HG02678 (cell line): ENCODE measurements at regions not wholly inside any gene's neighbourhood (a gene's known extent, or its start where the extent isn't known, plus 50 kb on each side); places are given as distances from the start of the nearest gene placed in this dataset.
"Not testable (repeated sequence)": the region's sequence is repeated elsewhere in the genome, so short reads cannot be mapped to it uniquely, and the experiment has no call there.

Experiments
- ATAC-seq: cut with Tn5 transposase; IDR thresholded peaks from one replicate; pipeline ENCODE4 v1.9.1; 2021; ENCODE audit warnings: mild to moderate bottlenecking, moderate library complexity; ENCODE audit not compliant: unreplicated experiment

DNA sequence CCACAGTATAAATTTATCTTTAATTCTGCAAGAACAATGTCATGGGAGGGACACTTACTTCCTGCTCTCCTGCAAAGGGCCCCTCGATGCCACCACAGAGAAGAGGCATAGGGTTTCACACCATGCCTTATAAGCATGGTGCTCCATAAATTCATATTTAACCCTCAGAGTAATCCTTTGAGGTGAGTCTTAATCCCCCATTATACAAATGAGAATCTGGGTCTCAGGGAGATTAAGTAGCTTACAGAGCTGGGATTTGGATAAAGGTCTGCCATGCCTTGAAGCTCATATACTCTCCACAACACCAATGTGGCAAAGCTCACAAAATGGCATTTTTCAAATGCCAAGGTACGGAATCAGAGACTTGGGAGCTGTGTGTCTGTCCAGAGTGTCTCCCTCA is 268.5 kb upstream of the CCL2 start:
- no peak for ATAC-seq

DNA sequence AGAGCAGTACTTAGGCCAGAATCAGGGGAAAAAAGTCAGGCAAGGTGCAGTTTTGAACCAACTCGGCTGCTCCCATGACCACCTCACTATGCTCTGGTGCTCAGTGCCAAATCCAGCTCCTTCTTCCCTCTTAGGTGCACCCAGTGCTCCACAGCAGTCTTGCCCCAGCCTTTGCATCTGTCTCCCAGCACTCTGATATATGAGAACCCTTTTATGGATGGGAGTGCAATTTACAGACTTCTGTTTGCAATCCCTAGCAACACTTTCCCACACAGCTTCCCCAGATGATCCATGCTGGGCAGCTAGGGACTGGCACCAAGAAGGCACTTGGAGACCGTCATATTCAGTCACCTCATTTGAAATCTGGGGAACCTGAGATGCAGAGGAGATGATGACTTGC is 267.9 kb upstream of the CCL2 start:
- no peak for ATAC-seq

DNA sequence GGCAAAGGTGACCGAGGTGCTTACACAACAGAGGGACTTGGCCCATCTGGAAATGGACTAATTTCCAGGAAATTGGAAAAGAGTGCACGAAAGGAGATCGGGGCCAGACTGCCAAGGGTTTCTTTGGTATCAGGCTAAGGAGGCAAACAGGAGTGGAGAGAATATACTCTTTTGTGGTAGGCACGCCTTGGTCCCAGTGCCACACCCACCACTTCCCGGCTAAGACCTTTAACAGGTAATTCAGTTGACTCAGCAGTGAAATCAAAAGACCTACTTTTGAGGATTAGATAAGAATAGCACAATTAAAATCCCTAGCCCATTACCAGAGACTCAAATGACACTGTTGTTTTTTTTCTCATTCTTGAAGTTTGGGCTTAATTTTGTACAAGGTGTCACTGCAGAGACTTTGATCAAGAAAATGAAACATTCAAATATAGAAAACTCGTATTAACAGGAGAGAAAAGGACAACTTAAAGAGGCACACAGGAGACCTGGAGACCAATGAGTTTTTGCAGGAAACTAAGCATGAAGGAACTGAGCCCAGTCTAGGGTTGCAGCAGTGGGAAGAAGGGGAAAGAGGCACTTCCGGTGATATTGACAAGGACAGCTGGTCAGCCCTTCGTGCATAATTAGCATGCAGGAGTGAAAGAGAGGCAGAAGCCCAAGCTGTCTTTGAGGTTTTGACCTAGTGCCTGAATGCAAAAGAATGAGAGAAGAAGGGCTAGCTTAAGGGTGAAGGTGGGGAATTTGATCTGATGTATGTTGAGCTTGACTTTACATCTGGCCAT is 265.5 kb upstream of the CCL2 start:
- ATAC-seq = no peak

DNA sequence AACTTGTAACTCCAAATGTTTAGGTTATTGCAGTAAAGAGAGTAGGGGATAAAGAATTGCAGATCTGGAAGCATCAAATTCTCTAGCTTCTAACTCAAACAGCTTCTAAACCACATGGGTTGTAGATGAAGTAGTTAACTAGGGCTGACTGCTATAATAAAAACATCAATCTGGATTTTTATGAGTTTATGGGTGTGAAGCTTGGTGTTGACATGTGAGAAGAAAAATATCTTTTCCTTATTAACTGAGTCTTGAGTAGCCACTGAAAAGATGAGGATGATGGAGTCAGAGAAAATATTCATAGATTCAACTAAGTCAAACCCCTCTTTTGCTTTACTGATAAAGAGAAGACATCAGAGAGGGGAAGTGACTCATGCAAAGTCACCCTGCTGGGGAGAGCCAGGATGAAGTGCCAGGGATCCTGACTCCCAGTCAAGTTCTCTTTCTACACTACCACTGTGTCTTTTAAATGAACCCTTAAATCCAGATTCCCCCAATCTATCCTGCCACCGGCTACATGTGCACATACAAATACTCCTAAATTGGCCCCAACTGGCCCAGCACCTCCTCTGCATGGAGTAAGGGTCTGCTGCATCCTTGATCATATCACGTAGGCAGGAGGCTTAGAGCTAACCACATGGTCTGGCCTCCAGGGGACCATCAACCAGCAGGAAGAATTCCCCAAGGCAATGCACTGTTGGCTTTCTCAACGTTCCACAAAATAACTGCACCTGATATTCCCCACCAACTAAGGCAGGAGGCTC is 264.0 kb upstream of the CCL2 start:
- no peak for ATAC-seq

DNA sequence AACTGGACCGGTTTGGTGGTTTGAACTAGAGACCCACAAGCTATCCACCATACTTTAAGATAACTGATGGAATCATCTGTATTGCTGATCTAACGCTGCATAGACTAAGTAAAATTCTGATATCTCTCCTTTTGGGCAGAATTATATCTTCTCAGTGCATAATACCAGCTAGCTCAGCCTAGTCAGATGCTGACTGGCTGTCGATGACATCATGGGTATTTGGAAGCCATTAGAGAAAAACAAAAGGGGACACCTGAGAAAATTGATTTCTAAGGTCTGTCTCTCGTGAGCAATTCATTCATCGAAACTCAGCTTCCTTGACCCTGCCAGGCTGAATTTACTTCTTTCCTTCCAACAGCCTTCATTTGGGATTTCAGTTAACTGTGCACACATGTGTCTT is 263.0 kb upstream of the CCL2 start:
- no peak for ATAC-seq

DNA sequence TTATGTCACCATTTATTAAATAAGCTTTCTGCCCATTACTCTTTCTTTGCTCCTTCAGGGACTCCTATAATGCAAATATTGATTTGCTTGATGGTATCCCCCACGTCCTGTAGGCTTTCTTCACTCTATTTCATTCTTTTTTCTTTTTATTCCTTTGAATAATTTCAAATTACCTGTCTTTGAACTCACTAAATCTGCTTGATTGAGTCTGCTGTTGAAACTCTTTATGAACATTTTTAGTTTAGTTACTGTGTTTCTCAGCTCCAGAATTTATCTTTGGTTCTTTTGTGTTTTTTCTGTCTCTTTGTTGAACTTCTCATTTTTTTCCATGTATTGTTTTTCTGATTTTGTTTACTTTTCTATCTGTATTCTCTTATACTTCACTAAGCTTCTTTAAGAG is 254.4 kb upstream of the CCL2 start:
- ATAC-seq = no peak

DNA sequence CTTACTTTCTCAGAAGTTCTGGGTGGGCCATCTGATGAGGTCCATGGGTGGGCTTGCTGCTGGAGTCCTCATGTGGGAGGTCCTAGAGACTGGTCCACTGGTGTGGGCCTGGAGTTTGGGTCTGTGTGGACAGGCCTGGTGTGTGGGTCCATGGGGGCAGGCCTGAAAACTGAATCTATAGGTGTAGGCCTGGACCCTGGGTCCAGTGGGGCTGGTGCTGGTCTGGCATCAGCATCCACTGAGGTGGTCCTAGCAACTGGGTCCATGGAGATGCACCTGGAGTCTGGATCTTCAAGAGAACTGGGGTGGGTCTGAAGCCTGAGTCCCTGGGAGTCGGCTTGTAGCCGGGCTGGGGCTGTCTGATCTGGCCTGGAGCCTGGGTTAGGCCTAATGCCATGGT is 253.8 kb upstream of the CCL2 start:
- no peak for ATAC-seq

DNA sequence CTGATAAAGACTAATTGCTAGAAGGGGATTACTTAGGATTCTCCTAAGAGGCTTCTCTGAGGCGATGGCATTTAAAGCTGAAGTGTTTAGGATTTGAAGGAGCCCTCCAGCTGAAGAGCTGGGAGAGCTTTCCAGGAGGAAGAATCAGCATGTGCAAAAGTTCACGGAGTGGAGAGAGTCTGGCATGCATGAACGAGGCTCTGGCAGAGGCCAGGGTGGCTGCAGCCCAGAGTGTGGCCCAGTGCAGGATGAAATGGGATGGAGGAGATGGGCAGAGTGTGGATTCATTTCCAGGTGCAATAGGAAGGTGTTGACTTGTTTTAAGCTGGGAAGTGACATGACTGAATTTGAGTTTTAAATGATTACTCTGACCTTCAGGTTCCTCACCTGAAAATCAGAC is 249.0 kb upstream of the CCL2 start:
- ATAC-seq = no peak

DNA sequence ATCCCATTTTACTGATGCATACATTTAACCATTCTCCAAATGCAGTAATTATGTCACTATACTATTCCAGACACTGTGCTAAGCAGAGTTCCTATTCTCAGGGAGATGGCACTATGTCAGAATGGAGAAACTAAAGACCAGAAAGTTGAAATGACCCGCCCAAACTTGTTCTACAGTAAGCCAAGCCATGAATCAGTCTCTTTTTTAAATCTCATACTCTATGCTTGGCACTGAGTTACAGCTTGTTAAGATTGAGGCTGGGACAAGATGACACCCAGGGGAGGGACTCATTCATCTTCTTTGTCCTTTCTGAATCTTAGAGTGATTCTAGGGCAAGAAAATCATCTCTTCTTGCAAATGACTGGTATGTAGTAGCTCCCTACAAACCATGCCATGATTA is 247.0 kb upstream of the CCL2 start:
- ATAC-seq = no peak

DNA sequence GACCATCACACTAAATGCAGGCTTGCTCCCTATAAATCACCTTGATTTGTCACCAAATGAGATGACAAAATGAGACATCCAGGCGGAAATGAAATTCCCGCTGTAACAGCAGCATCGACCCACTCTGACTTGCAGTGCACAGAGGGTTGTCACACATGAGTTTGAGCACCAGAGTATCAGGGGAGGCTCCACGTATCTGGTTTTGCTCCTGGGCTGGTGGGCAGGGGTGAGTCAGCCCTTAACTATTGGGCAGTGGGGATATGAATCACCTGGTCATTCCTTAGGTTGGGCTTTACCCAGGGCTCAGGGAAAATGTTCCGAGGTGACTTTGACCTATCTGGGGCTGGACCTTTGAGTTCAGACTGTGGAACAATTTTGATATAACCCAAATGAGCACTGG is 245.2 kb upstream of the CCL2 start:
- no peak for ATAC-seq

DNA sequence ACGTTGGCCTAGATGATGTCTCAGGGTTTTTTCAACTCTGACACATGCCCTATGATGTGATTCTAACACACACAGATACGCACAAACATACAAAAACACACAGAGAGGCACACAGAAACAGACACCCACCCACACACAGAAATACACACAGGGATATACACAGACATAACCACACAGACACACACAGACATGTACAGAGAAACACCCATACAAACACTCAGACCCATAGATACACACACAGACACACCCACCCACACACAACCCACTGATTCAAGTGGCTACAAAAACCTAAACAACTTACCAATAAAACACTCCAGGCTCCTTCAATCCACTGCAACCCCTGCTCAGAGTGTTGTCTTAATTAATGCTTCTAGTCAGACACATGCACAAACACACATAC is 244.6 kb upstream of the CCL2 start:
- ATAC-seq = no peak

DNA sequence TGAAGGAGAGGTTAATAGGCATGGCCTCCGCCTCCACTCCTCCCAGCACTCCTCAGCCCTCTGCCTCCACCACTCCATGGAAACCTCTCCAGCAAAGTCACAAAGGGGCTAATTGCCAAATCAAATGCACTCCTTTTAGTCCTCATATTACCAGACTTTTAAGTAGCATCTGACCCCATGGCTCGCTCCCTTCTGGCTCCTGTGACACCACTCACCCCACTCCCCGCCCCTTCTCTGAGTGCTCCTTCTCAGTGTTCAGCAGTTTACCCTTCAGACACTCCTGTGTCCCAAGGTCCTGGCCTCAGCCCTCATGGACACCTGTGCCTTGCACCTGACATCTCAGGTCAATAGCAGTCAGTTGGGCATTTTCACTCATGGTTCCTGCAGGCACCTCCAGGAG is 243.5 kb upstream of the CCL2 start:
- no peak for ATAC-seq

DNA sequence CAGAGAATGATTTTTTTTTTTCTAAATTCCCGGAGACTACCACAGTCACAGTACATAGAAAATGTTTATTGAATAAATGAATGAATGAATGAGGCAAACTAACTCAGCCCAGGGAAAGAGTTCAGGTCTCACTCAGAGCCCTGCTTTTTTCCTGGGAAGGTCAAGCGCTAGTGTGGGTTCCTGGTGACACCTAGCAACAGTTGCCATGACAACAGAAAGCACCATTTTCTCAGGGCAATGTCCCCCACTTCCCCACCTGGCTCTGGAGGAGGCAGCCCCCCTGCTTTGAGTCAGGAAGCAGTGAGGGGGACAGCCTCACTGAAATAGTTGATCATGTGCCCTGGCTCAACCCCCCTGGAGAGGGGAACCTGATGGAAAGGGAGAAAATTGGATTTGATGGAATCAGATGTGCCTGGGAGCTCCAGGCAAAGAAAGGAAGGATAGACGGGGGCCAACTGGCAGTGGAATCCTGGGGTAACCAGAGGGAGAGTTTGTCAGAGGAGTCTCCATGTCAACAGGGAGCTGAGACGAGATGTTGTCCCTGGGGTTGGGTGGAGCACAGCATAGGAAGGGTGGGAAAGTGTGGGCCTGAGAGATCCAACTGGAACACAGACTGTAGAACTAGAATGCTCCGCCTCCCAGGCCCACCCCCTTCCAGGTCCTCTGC is 242.2 kb upstream of the CCL2 start:
- no peak for ATAC-seq

DNA sequence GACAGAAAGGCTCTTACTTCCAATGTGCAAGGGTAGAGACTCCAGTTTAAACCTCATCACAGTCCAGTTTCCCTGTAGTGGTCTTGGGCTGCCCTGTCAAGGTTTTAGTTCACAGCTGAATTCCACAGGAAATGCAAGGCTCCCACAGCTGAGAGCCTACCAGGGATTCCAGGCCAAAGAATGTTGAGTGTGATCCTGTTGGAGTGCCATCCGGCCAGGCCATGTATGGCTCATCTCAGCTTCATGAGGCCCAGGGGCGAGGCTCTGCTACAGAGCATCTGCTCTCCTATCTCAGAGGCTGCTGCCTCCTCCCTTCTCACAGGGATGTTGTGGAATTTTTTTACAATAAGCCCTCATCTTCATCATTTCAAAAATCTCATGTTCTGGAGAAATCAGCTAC is 239.8 kb upstream of the CCL2 start:
- no peak for ATAC-seq

DNA sequence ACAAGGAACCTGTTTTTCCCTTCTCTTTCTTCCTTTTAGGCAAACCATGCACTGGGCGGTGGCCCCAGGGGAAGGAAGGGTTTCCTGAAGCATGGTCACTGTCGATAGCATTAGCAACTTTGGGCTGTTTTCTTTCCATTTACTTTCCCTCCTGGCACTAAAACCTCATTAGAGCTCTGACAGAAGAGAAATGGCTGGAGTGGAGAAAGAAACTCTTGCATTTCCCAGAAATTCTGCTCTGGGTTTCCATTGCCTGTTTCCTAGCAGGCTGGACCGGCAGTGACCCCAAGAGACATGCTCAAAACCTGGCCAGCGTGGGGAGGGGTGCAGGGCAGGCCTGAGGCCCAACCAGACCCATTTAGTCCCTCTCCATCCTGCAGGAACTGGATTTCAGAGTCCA is 230.7 kb upstream of the CCL2 start:
- no peak for ATAC-seq

DNA sequence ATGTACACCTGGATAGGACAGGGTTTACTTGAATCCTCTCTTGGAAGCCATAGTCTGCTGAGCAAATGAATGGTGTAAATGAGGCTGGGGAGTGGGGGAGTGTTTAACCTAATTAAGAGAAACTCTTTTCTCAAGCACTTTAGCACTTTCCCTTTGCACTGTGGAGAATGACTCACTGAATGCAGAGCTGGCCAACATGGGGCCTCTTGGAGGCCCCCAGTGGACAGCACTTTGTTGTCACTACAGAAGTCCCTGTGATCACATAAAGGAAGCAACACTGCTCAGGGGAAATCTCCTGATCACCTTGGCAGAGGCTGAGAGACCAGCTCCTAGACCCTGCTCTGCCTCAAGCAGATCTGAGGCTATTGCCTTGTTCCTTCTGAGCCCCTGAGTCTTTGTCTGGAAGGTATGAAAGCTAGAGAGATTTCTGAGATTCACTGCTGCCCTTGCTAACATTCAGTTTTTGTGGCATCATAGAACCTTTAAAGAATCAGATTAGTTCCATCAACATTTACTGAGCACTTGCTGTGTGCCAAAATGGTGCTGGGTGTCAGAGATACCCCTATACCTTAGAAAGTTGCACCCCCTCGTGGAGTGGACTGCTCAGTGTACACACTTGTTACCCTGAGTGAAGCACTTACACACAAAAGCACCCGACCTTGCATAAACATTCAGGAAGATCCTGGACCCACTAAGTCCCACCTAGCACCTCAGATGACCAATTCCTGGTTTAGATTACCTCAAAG is 230.1 kb upstream of the CCL2 start:
- no peak for ATAC-seq

DNA sequence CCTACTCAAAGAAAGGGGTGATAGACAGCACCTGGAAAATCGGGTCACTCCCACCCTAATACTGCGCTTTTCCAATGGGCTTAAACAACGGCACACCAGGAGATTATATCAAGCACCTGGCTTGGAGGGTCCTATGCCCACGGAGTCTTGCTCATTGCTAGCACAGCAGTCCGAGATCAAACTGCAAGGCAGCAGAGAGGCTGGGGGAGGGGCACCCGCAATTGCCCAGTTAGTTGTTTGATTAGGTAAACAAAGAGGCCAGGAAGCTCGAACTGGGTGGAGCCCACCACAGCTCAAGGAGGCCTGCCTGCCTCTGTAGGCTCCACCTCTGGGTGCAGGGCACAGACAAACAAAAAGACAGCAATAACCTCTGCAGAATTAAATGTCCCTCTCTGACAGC is 224.5 kb upstream of the CCL2 start:
- ATAC-seq = not testable (repeated sequence)

DNA sequence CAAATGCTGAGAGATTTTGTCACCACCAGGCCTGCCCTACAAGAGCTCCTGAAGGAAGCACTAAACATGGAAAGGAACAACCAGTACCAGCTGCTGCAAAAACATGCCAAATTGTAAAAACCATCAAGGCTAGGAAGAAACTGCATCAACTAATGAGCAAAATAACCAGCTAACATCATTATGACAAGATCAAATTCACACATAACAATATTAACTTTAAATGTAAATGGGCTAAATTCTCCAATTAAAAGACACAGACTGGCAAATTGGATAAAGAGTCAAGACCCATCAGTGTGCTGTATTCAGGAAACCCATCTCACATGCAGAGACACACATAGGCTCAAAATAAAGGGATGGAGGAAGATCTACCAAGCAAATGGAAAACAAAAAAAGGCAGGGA is 222.8 kb upstream of the CCL2 start:
- not testable (repeated sequence) for ATAC-seq

DNA sequence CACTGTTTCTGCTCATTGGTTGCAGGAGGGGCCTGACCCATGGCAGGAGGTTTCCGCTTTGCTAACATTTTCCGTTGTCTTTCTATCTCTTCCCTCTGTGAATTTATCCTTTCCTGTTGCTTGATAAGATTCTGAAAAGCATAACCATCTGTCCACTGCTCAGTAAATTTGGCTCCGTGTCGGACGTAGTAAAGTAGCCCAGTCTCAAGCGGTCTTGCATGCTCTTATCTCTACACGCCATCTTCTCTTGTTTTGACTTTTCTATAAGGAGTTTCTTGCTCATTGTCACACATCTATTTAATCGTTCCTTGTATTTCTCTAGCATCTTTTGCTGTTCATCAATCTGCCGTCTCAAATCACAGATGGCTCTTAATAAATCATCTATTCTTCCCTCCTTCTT is 216.3 kb upstream of the CCL2 start:
- ATAC-seq = not testable (repeated sequence)

DNA sequence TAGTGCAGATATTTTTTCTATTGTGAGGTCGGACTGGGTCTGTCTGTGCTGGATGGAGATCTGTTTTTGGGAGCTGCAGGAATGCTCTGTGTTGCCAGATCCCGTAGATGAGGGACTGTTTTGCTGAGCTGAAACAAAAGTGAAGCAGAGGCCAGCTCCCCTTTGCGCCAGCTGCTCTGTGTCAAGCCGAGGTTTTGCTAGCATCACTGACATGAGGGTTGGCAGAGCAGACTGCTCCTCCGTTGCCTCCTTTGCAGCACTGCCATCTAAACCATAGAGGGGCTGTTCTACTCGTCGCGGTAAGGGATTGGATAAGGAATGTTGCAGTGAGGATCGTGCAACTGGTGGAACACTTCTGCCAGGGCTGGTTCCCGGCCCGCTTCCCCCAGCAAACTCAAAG is 215.9 kb upstream of the CCL2 start:
- ATAC-seq = not testable (repeated sequence)
